ENCODE measurements at regions not wholly inside any gene's neighbourhood (a gene's known extent, or its start where the extent isn't known, plus 50 kb on each side); places are given as distances from the start of the nearest gene placed in this dataset.

DNA sequence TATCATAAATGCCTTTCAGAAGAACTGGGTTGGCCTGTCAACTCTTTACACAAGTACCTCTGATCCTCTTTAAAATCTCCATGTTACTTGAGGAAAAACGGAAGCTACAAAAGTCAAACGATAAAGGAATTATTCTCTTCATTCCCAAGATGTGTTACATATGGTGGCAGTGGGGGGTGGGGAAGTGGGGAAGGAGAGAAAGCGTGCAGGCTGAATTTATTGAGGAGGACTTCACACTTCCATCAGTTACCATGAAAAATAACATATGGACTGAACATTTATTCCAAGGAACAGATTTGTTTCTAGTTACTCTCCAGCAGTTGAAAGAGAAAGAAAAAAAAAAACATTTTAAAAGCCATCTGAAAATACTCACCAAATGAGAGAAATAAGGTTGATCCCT, 474.4 kb upstream of the DCN start:
- TF ChIP-seq POLR2AphosphoS5 (IDR thresholded peaks at IDR 0.05) (no peak), POLR2A (IDR thresholded peaks at IDR 0.05) (no peak)
